Endothelial cell of umbilical vein (primary cell): ENCODE measurements at regions not wholly inside any gene's neighbourhood (a gene's known extent, or its start where the extent isn't known, plus 50 kb on each side); places are given as distances from the start of the nearest gene placed in this dataset.

Experiments used
- BruUV-seq: library from RNA; stranded (reverse); fragments of 400-500 nt; replicated peaks from 2 replicates; lab custom pipeline; 2021; lab: Mats Ljungman, UMichigan
- CTCF ChIA-PET: fragments of 300-600, 350-600 bp; sonication (Branson Sonifier 250); formaldehyde crosslinking; loops from one replicate; lab custom pipeline; 2021; ENCODE audit warnings: antibody characterized with exemption, inconsistent platforms; lab: Charles Lee
- POLR2A ChIA-PET: fragments of 300-600, 350-600 bp; sonication (Branson Sonifier 250); formaldehyde crosslinking; loops from one replicate; lab custom pipeline; 2021; ENCODE audit warnings: antibody characterized with exemption, inconsistent platforms; lab: Charles Lee
- DNase-seq: peaks from one replicate; pipeline ENCODE4 v3.0.0-alpha.2; 2011; ENCODE audit warnings: low read depth, low spot score
- FAIRE-seq: peaks from 2 replicates; lab custom pipeline; 2011; peaks lifted over from hg19 to GRCh38; lab: Jason Lieb, UNC
- H2AFZ ChIP-seq: 2 replicates; pipeline ENCODE4 v1.6.0; 2012; ENCODE audit warnings: low read depth, low read length, control low read depth, inconsistent platforms
- H3K27ac ChIP-seq: 2 replicates; pipeline ENCODE4 v1.5.1; 2011; ENCODE audit warnings: low read depth, mild to moderate bottlenecking, control low read depth, low read length, moderate library complexity; ENCODE audit not compliant: insufficient read depth
- H3K27me3 ChIP-seq, 2 experiments: 2 replicates each; pipeline versions ENCODE4 v1.6.0 to v1.6.1; 2011; ENCODE audit warnings: low read length in 2 of 2, mixed read lengths in 1 of 2; ENCODE audit not compliant: control insufficient read depth in 2 of 2, insufficient read depth in 2 of 2
- H3K36me3 ChIP-seq, 2 experiments: 2 replicates in 1 of 2; 3 replicates in 1 of 2; pipeline ENCODE4 v1.5.1; 2011; ENCODE audit warnings: low read length in 2 of 2, mild to moderate bottlenecking in 1 of 2, moderate library complexity in 1 of 2; ENCODE audit not compliant: control insufficient read depth in 2 of 2, insufficient read depth in 2 of 2; ENCODE audit errors: extremely low read depth in 1 of 2
- H3K4me1 ChIP-seq: 3 replicates; pipeline ENCODE4 v1.5.1; 2011; ENCODE audit warnings: mild to moderate bottlenecking, low read length; ENCODE audit not compliant: control insufficient read depth, insufficient read depth; ENCODE audit errors: extremely low read depth
- H3K4me2 ChIP-seq: 2 replicates; pipeline ENCODE4 v1.6.1; 2011; ENCODE audit warnings: low read length, control low read depth, mixed read lengths; ENCODE audit not compliant: insufficient read depth
- H3K4me3 ChIP-seq, 3 experiments: fragments of 200-600 bp in 1 of 3; sonication (generic), shearing (Covaris generic) in 1 of 3; replicated peaks in 1 of 3; 2 replicates each; pipeline ENCODE4 v1.5.1; 2011 to 2016; ENCODE audit warnings: control low read depth in 3 of 3, low read length in 3 of 3, mild to moderate bottlenecking in 2 of 3, inconsistent platforms in 1 of 3, low read depth in 1 of 3, moderate library complexity in 1 of 3; ENCODE audit not compliant: insufficient read depth in 1 of 3
- H3K79me2 ChIP-seq: 2 replicates; pipeline ENCODE4 v1.6.0; 2012; ENCODE audit warnings: low read length, inconsistent platforms; ENCODE audit not compliant: control insufficient read depth, insufficient read depth
- H3K9ac ChIP-seq: replicated peaks from 2 replicates; pipeline ENCODE3; 2011; ENCODE audit warnings: low read length, control low read depth; ENCODE audit not compliant: insufficient read depth; ENCODE audit errors: extremely low read depth
- H3K9me1 ChIP-seq: replicated peaks from 3 replicates; pipeline ENCODE4 v1.6.0; 2011; ENCODE audit warnings: mild to moderate bottlenecking, low read length; ENCODE audit not compliant: control insufficient read depth, insufficient read depth; ENCODE audit errors: extremely low read depth
- H3K9me3 ChIP-seq: replicated peaks from 2 replicates; pipeline ENCODE4 v1.5.1; 2012; ENCODE audit warnings: low read length, inconsistent platforms; ENCODE audit not compliant: control insufficient read depth, insufficient read depth
- H4K20me1 ChIP-seq: replicated peaks from 2 replicates; pipeline ENCODE3; 2011; ENCODE audit warnings: mild to moderate bottlenecking, low read length; ENCODE audit not compliant: control insufficient read depth, insufficient read depth; ENCODE audit errors: extremely low read depth
- EZH2 ChIP-seq: IDR thresholded peaks from 2 replicates; pipeline ENCODE4 v1.6.1; 2012; ENCODE audit warnings: borderline replicate concordance, low read depth, mild to moderate bottlenecking, moderate library complexity, low read length, inconsistent platforms; ENCODE audit not compliant: severe bottlenecking
- FOS ChIP-seq: IDR thresholded peaks from 2 replicates; pipeline ENCODE4 v1.6.1; 2011; ENCODE audit warnings: mild to moderate bottlenecking, low read length, moderate library complexity, borderline replicate concordance; ENCODE audit not compliant: insufficient read depth
- GATA2 ChIP-seq: IDR thresholded peaks from 2 replicates; pipeline ENCODE4 v1.7.0; 2011; ENCODE audit warnings: low read depth, mild to moderate bottlenecking, moderate library complexity, mixed read lengths, low read length; ENCODE audit not compliant: insufficient read length, insufficient read depth
- JUN ChIP-seq: IDR thresholded peaks from 2 replicates; pipeline ENCODE4 v1.6.1; 2011; ENCODE audit warnings: borderline replicate concordance, low read depth; ENCODE audit not compliant: insufficient read length, insufficient read depth
- MAX ChIP-seq: IDR thresholded peaks from 2 replicates; pipeline ENCODE4 v1.6.1; 2011; ENCODE audit not compliant: insufficient read depth, insufficient read length
- MYC ChIP-seq: IDR thresholded peaks from one replicate; pipeline ENCODE4 v1.6.1; 2011; ENCODE audit warnings: mild to moderate bottlenecking, low read depth, low read length
- POLR2A ChIP-seq: IDR thresholded peaks from 2 replicates; pipeline ENCODE4 v1.6.1; 2012; ENCODE audit warnings: low read depth, mild to moderate bottlenecking, control low read depth, low read length
- POLR2AphosphoS5 ChIP-seq: IDR thresholded peaks from 2 replicates; pipeline ENCODE4 v1.6.1; 2012; ENCODE audit warnings: low read depth, mild to moderate bottlenecking, control low read depth, low read length, moderate library complexity; ENCODE audit not compliant: insufficient read depth
- dilution Hi-C: fragments of 300-500 bp; cut with MboI; formaldehyde crosslinking; loops from one replicate; pipeline ENCODE4 v1.15.0; 2019; ENCODE audit warnings: low sequenced_read_pairs; ENCODE audit not compliant: extremely low pct_ligation_motif_present
- intact Hi-C: fragments of 100-400 bp; cut with micrococcal nuclease; formaldehyde crosslinking; loops from one replicate; pipeline ENCODE4 v1.10.0; 2022
- TF ChIP-seq, protein P1 (sequence below), 2 donors: IDR thresholded peaks; 1 replicate in 1 of 2; 2 replicates in 1 of 2; pipeline ENCODE4 v1.5.1; 2011; ENCODE audit warnings: low read length in 2 of 2, mild to moderate bottlenecking in 2 of 2, moderate library complexity in 2 of 2, control low read depth in 1 of 2, inconsistent platforms in 1 of 2, low read depth in 1 of 2; ENCODE audit not compliant: insufficient read depth in 1 of 2; ENCODE audit errors: extremely low read depth in 1 of 2

DNA sequence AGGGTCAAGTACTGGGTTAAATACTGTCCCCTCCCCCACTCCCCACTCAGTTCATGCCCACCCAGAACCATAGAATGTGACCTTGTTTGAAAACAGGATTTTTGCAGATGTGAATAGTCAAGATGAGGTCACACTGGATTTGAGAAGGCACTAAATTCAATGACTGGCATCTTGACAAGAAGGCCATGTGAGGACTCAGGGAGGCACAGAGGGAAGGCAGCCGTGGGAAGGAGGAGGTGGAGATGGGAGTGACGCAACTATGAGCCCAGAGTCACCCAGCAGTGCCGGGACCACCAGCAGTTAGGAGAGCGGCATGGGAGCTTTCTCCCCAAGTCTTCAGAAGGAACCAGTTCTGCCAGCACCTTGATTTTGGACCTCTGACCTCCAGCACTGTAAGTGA is 257.3 kb downstream of the BCL2 start:
- no peaks in the 10 kb centered on the region for H3K9me1 ChIP-seq
- H3K27ac ChIP-seq: no peak overlapping the region
- DNase-seq (no peak), FAIRE-seq (no peak)
- no peak overlapping the region for H3K9ac ChIP-seq
- H3K4me3 ChIP-seq: no peak overlapping the region
- ChIA-PET CTCF (no interaction called here), POLR2A (no interaction called here)
- TF ChIP-seq MAX (no peak), EZH2 (no peak), POLR2A (no peak), MYC (no peak), GATA2 (no peak), POLR2AphosphoS5 (no peak), FOS (no peak), JUN (no peak)
- TF ChIP-seq, protein P1, sequence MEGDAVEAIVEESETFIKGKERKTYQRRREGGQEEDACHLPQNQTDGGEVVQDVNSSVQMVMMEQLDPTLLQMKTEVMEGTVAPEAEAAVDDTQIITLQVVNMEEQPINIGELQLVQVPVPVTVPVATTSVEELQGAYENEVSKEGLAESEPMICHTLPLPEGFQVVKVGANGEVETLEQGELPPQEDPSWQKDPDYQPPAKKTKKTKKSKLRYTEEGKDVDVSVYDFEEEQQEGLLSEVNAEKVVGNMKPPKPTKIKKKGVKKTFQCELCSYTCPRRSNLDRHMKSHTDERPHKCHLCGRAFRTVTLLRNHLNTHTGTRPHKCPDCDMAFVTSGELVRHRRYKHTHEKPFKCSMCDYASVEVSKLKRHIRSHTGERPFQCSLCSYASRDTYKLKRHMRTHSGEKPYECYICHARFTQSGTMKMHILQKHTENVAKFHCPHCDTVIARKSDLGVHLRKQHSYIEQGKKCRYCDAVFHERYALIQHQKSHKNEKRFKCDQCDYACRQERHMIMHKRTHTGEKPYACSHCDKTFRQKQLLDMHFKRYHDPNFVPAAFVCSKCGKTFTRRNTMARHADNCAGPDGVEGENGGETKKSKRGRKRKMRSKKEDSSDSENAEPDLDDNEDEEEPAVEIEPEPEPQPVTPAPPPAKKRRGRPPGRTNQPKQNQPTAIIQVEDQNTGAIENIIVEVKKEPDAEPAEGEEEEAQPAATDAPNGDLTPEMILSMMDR (IDR thresholded peaks at IDR 0.05; ENCODE audit: extremely low read depth in 1 of 2, insufficient read depth in 1 of 2, low read depth in 1 of 2, low read length in 2 of 2): no peak
- dilution Hi-C loops: no loop called here
- H3K79me2 ChIP-seq: no peaks in the 10 kb centered on the region
- no peaks in the 10 kb centered on the region for H3K36me3 ChIP-seq
- H3K4me1 ChIP-seq: no peaks in the 10 kb centered on the region
- no peaks in the 10 kb centered on the region for H3K27me3 ChIP-seq
- H2AFZ ChIP-seq: no peak overlapping the region
- H4K20me1 ChIP-seq: no peaks in the 10 kb centered on the region
- H3K9me3 ChIP-seq: no peaks in the 10 kb centered on the region
- intact Hi-C loops: no loop called here
- BruUV-seq: no TSS peak
- no peak overlapping the region for H3K4me2 ChIP-seq
